Liver (tissue), 3 donors: ENCODE measurements at regions not wholly inside any gene's neighbourhood (a gene's known extent, or its start where the extent isn't known, plus 50 kb on each side); places are given as distances from the start of the nearest gene placed in this dataset.

ENCODE experiments used
- FOXA1 ChIP-seq: IDR thresholded peaks from 2 replicates; pipeline ENCODE4 v1.6.1; 2016; ENCODE audit warnings: antibody characterized with exemption
- GABPA ChIP-seq, 2 donors: IDR thresholded peaks in 1 of 2; conservative IDR thresholded peaks in 1 of 2; 2 replicates each; pipeline ENCODE4 v1.6.1; 2016; ENCODE audit warnings: antibody characterized with exemption in 2 of 2, mild to moderate bottlenecking in 1 of 2, moderate library complexity in 1 of 2
- HNF4G ChIP-seq: IDR thresholded peaks from 2 replicates; pipeline ENCODE4 v1.6.1; 2016; ENCODE audit warnings: antibody characterized with exemption
- SP1 ChIP-seq: IDR thresholded peaks from 2 replicates; pipeline ENCODE4 v1.6.1; 2018; ENCODE audit warnings: antibody characterized with exemption, mild to moderate bottlenecking
- TF ChIP-seq, protein P1 (sequence below): fragments of 150-350 bp; IDR thresholded peaks from 2 replicates; pipeline ENCODE4 v1.5.1; 2017; ENCODE audit warnings: improper control_type of control experiment, low read depth, low read length; ENCODE audit not compliant: missing input control
- TF ChIP-seq, protein P2 (sequence below): IDR thresholded peaks from 2 replicates; pipeline ENCODE4 v1.6.1; 2016; ENCODE audit warnings: antibody characterized with exemption
- donor health status: healthy.
- donor health status: healthy.

DNA sequence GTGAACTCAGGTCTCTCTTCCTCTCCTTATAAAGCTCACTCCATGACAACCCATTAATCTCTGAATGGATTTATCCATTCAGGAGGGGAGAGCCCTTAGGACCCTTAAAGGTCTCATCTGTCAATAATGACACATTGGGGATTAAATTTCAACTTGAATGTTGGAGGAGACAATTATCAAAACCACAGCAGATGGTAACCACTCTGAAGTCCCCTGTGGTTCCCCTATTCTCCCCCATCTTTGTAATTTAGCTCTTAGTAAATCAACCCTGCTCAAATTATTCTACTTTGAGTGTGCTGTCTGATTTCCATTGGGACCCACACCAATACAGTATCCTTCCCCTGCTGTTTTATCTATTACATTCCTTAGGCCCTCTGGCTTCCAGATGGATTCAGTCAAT, 72.0 kb upstream of the RAI14 start:
- TF ChIP-seq, protein P1, sequence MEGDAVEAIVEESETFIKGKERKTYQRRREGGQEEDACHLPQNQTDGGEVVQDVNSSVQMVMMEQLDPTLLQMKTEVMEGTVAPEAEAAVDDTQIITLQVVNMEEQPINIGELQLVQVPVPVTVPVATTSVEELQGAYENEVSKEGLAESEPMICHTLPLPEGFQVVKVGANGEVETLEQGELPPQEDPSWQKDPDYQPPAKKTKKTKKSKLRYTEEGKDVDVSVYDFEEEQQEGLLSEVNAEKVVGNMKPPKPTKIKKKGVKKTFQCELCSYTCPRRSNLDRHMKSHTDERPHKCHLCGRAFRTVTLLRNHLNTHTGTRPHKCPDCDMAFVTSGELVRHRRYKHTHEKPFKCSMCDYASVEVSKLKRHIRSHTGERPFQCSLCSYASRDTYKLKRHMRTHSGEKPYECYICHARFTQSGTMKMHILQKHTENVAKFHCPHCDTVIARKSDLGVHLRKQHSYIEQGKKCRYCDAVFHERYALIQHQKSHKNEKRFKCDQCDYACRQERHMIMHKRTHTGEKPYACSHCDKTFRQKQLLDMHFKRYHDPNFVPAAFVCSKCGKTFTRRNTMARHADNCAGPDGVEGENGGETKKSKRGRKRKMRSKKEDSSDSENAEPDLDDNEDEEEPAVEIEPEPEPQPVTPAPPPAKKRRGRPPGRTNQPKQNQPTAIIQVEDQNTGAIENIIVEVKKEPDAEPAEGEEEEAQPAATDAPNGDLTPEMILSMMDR = no peak
- TF ChIP-seq GABPA (IDR thresholded peaks at IDR 0.05 in 1 of 2, conservative IDR thresholded peaks at IDR 0.05 in 1 of 2) = no peak
- no peak for TF ChIP-seq FOXA1
- no peak for TF ChIP-seq SP1
- TF ChIP-seq, protein P2, sequence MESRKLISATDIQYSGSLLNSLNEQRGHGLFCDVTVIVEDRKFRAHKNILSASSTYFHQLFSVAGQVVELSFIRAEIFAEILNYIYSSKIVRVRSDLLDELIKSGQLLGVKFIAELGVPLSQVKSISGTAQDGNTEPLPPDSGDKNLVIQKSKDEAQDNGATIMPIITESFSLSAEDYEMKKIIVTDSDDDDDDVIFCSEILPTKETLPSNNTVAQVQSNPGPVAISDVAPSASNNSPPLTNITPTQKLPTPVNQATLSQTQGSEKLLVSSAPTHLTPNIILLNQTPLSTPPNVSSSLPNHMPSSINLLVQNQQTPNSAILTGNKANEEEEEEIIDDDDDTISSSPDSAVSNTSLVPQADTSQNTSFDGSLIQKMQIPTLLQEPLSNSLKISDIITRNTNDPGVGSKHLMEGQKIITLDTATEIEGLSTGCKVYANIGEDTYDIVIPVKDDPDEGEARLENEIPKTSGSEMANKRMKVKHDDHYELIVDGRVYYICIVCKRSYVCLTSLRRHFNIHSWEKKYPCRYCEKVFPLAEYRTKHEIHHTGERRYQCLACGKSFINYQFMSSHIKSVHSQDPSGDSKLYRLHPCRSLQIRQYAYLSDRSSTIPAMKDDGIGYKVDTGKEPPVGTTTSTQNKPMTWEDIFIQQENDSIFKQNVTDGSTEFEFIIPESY = no peak
- no peak for TF ChIP-seq HNF4G
